HG02763 (cell line): ENCODE measurements at regions not wholly inside any gene's neighbourhood (a gene's known extent, or its start where the extent isn't known, plus 50 kb on each side); places are given as distances from the start of the nearest gene placed in this dataset.

Source experiments
- ATAC-seq: cut with Tn5 transposase; IDR thresholded peaks from one replicate; pipeline ENCODE4 v1.9.1; 2021; ENCODE audit warnings: mild to moderate bottlenecking, moderate library complexity; ENCODE audit not compliant: unreplicated experiment

DNA sequence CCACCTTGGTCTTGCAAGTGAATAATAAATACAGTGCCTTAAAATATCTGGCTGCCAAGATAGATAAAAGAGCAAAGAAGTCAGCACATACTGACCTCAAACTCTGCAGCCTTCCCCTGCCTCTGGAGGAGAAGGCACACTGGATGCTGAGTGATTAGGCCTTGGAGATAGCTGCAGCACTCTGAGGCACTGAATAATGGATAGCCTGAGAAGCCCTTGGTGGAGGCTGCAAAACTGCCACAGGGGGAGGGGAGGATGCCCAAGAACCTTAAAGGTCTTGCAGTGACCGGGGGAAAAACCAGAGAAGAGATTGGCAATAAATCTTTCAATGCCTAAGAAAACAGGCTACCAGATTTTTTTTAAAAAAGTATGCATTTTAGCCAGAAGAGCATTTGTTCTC, 167.4 kb upstream of the PRMT6 start:
- no peak for ATAC-seq

DNA sequence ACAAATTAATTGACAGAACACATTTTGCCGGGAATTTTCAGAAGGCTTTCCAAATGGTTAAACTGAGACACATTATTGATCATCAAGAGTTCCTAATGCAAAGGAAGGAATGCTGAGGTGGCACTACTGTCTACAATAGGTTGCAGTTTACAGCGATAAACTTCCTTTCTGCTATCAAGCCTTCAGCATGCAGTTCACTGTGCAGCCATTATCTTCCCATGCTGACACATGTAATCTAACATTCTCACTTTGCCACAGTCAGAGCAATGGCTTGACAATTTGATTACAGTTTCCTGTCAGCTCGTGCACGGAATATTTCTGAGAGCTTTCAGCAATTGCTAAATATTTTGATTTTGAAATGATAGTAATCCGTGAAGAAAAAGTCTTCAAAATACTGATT, 166.9 kb upstream of the PRMT6 start:
- no peak for ATAC-seq

- ATAC-seq, result no peak
Observed at GRCh38 chr1:106897976-106898375, 158.5 kb upstream of the PRMT6 start.

- ATAC-seq, result no peak
Observed at GRCh38 chr1:106899644-106900043, 156.8 kb upstream of the PRMT6 start.

- ATAC-seq, result peak; percentile 100
Observed at GRCh38 chr1:106907795-106908194, 148.7 kb upstream of the PRMT6 start.

DNA sequence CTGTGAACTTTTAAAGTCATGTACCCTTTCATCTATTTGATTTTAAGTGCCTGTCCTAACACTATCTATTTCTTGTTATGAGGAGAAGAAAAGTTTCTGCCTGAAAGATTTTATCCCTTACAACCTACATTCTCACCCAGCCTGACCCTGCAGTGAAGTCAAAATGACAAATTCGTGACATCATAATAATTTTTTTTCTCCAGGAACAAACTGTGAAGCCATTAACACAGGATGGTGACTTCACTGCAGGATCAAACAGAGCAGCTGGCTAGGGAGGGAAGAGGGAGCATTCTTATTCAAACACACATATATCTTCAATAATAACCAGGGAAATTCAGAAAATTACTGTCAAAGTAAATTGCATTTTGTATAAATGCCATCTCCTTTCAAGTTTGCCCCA, 147.8 kb upstream of the PRMT6 start:
- ATAC-seq, result no peak

DNA sequence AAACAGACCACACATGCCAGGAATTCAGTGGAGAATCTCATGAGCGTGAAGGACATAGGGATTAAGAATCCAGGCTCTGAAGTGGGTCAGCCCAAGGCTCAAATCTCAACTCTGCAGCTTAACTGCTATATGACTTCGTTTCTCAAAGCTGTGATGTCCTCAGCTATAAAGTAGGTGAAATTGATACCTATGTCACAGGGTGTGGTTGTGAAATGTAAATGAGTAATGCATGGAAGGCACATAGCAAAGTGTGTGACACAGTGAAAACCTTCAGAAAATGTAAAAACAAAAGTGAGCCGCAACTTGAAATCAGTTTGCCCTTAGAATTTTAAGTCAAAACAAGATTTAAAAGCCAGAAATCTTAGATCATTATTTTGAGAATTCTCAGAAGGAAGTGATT, 145.7 kb upstream of the PRMT6 start:
- ATAC-seq, result no peak

DNA sequence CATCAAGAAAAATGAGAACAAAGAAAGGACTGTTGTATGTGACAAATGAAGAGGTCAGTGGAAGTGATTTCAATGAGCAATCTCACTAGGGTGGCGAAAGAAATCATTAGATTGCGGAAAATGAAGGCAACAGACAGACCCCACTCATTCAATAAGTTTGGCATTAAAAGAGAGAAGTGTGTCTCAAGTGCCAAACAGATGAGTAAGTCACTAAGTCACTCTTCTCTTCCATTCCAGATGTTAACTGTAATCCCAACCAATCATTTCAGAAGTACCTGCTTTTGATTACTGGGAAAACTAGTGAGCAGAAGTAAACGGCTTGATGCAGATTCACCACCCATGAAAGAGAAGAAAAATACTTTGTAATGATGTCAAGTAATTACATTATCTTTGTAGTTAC, 144.3 kb upstream of the PRMT6 start:
- ATAC-seq, result no peak

GRCh38 chr1:106921186-106921585, 135.3 kb upstream of the PRMT6 start:
- ATAC-seq, result no peak

- no peak for ATAC-seq
Observed at GRCh38 chr1:106924360-106924759, 132.1 kb upstream of the PRMT6 start.

DNA sequence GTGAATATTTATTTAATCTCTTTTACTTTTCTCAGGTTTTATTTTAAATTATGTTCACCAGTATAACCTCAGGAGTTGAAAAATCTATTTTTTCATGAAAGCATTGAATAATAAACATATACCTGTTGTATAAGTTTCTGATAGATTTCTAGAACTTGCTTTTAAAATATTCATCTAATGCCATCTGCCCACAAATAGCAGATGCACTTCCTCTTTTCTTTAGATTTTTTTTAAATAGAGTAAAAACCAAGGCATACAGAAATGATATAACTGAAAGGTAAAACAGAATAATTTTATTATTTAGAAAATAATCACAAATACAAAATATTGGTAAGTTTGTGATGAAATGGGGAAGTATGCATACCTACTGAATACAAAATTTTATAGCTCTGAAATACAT, 130.7 kb upstream of the PRMT6 start:
- ATAC-seq, result no peak

GRCh38 chr1:106926803-106927582, 129.5 kb upstream of the PRMT6 start:
- ATAC-seq, result no peak

DNA sequence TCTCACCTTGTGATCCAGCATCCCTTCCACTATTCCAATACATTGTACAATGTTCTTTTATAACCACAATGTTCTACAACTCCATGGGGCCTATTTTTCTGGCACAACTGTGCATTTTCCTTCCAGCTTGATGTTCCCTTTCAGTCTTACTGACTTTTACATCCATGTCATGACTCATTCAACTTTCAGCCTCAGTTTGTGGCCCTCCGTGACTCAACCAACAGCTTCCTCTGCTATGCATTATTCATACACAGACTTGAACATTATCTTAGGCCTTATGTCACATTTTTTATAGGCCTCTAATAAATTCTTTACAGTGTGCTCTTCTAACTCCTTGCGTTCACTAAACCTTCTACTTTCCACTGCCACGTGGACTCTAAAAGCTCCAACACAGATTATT, 119.4 kb upstream of the PRMT6 start:
- no peak for ATAC-seq

GRCh38 chr1:106944721-106945120, 111.8 kb upstream of the PRMT6 start:
- ATAC-seq, result no peak

DNA sequence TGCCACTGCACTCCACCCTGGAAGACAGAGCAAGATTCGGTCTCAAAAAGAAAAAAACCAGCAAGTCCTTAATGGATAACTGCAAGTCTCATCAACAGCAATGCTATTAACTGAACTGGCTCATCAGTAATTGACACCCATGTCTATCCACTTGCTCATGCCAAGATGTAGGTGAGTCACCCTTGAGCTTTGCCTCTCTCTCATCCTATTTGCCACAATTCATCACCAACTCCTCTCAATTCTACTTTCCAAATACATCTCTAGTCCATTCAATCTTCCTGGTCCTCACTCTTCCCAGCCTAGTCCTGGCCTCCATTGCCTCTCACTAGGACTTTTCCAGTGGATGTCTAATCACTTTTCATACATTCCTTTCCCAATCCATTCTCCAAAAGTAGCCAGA, 103.7 kb upstream of the PRMT6 start:
- ATAC-seq, result no peak

- no peak for ATAC-seq
Observed at GRCh38 chr1:106954661-106955229, 101.7 kb upstream of the PRMT6 start.

- no peak for ATAC-seq
Observed at GRCh38 chr1:106956721-106957120, 99.8 kb upstream of the PRMT6 start.

DNA sequence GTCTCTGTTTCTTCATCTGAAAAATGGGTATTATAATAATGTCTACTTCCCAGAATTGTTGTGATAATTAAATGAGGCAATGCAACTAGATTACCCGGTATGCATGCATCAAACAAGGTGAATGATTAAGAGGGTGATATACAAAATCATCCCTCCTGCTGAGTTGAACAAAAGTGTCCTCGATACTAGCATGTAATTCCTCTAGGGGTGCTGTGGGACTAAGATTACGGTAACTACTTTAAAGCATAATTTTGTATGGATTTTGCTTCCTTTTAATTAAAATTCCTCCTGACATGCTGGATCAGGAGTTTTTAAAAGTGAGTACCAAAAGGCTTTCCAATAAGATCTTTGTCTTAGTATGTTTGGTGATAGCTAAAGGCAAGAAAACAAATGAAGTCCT, 98.7 kb upstream of the PRMT6 start:
- ATAC-seq, result no peak

DNA sequence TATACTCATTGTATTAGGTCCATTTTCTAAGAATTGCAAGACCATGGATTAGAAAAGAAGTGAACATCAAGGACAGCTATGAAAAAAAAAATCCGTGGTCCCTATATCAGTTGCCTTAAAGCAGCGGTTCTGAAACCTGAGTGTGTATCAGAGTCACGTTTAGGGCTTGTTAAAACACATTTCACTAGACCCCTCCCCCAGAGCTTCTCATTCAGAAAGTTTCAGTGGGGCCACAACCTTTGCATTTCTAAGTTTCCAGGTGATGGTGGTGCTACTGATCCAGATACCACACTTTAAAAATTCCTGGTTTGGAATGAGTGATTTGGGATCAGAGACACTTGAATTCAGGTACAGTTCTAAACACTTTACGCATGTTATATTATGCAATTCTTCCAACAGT, 96.1 kb upstream of the PRMT6 start:
- peak; percentile 73 for ATAC-seq

DNA sequence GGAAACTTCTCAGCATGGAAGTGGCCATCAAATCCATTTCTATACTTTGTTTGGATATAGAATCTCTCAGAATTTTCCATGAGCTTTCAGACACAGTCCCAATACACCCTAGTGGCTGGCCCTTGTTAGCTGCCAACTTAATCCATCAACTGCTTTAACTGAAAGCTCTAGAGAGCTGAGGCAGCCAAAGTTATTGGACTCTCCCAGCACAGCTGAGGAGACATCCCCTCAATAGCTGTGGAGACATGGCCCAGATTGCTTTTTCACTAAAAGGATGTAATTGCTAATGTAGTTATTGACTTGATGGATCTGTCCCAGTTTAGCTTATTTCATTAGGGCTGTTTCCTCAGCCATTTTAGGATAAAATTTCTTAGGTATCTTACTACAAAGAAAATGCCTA, 94.8 kb upstream of the PRMT6 start:
- no peak for ATAC-seq

- no peak for ATAC-seq
Observed at GRCh38 chr1:106962591-106962990, 93.9 kb upstream of the PRMT6 start.

DNA sequence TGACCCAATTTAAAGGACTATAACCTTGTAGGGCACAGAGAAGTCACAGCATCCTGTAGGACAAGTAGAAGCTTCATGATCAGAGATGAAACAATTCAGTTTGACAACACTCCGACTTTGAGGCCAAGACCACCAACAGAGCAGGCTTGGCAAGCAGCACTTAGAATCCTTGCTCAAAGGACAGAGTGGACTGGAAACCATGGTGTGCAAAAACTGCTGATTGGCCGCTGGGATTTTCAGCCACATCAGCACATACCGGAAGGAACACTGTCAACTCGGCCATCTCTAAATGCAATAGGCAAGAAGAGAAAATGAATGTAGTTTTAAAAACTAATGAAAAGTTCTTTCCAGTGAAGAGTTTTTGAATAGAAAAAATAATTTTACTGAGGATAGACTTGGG, 92.0 kb upstream of the PRMT6 start:
- no peak for ATAC-seq

DNA sequence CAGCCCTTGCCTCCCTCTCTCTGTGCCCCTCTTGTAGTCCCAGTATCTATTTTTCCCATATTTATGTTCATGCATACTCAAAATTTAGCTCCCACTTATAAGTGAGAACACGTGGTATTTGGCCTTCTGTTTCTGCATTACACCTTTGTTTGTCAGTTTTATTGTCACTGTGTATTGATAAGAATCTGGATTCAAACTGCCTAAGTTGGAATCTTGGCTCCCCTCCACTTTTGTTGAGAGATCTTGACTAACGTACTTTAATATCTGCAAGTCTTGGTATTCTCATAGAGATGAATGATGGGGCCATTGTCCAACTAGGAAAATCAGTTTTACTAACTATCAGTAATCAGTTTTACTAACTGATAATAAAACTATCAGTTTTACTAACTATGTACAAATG, 87.8 kb upstream of the PRMT6 start:
- ATAC-seq, result no peak
